Kidney epithelial cell (primary cell): ENCODE measurements at regions not wholly inside any gene's neighbourhood (a gene's known extent, or its start where the extent isn't known, plus 50 kb on each side); places are given as distances from the start of the nearest gene placed in this dataset.
"Not testable (repeated sequence)": the region's sequence is repeated elsewhere in the genome, so short reads cannot be mapped to it uniquely, and the experiment has no call there.

ENCODE experiments used
- DNase-seq: peaks from one replicate; pipeline ENCODE4 v3.0.0-alpha.2; 2010; ENCODE audit warnings: low read depth
- H3K27me3 ChIP-seq: 2 replicates; pipeline ENCODE4 v1.6.0; 2011; ENCODE audit warnings: low read length; ENCODE audit not compliant: control insufficient read depth, insufficient read depth
- H3K36me3 ChIP-seq: 2 replicates; pipeline ENCODE4 v1.5.1; 2011; ENCODE audit warnings: low read length; ENCODE audit not compliant: control insufficient read depth, insufficient read depth
- H3K4me3 ChIP-seq: 2 replicates; pipeline ENCODE4 v1.5.1; 2011; ENCODE audit warnings: low read depth, mild to moderate bottlenecking, control low read depth, low read length
- TF ChIP-seq, protein P1 (sequence below): IDR thresholded peaks from 2 replicates; pipeline ENCODE4 v1.5.1; 2011; ENCODE audit warnings: mild to moderate bottlenecking, moderate library complexity, low read length, control low read depth, inconsistent platforms; ENCODE audit not compliant: insufficient read depth, poor library complexity, severe bottlenecking

DNA sequence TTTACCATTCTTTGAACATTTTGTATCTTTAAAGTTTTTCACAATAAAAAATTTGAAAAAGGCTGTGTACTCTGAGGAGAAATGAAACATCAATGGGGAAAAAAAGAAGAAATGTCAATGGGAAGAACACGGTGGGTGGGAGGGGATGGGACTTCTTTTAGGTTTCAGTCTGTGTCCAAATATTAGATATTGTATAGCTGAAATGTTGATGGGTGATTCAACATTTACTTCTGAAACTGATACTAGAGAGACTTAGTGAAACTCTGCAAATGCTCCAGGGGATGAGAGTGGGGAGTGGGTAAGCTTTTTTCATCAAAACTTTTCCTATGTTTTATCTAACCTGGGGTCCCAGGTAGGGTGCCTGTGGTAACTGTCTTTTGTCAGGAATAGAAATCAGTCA is 311.9 kb downstream of the MAN2A1 start:
- no peak for DNase-seq
- no peaks in the 10 kb centered on the region for H3K36me3 ChIP-seq
- TF ChIP-seq, protein P1, sequence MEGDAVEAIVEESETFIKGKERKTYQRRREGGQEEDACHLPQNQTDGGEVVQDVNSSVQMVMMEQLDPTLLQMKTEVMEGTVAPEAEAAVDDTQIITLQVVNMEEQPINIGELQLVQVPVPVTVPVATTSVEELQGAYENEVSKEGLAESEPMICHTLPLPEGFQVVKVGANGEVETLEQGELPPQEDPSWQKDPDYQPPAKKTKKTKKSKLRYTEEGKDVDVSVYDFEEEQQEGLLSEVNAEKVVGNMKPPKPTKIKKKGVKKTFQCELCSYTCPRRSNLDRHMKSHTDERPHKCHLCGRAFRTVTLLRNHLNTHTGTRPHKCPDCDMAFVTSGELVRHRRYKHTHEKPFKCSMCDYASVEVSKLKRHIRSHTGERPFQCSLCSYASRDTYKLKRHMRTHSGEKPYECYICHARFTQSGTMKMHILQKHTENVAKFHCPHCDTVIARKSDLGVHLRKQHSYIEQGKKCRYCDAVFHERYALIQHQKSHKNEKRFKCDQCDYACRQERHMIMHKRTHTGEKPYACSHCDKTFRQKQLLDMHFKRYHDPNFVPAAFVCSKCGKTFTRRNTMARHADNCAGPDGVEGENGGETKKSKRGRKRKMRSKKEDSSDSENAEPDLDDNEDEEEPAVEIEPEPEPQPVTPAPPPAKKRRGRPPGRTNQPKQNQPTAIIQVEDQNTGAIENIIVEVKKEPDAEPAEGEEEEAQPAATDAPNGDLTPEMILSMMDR = no peak
- no peak overlapping the region for H3K4me3 ChIP-seq
- no peaks in the 10 kb centered on the region for H3K27me3 ChIP-seq

DNA sequence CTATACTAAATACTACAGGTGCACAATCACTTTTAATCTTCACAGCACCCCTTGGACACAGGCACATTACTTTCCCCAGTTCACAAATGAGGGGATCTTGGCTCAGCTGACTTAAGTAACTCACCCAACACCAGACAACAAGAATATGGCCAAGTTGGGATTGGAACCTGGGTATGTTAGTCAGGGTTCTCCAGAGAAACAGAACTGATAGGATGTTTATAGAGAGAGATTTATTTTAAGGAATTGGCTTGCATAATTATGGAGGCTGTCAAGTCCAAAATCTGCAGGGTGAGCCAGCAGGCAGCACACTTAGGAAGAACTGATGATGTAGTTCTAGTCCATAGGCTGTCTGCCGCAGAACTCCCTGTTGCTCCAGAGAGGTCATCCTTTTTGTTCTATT is 312.9 kb downstream of the MAN2A1 start:
- Histone ChIP-seq H3K4me3 (no peak overlapping the region), H3K36me3 (no peaks in the 10 kb centered on the region), H3K27me3 (no peaks in the 10 kb centered on the region)
- TF ChIP-seq, protein P1 = no peak
- no peak for DNase-seq

DNA sequence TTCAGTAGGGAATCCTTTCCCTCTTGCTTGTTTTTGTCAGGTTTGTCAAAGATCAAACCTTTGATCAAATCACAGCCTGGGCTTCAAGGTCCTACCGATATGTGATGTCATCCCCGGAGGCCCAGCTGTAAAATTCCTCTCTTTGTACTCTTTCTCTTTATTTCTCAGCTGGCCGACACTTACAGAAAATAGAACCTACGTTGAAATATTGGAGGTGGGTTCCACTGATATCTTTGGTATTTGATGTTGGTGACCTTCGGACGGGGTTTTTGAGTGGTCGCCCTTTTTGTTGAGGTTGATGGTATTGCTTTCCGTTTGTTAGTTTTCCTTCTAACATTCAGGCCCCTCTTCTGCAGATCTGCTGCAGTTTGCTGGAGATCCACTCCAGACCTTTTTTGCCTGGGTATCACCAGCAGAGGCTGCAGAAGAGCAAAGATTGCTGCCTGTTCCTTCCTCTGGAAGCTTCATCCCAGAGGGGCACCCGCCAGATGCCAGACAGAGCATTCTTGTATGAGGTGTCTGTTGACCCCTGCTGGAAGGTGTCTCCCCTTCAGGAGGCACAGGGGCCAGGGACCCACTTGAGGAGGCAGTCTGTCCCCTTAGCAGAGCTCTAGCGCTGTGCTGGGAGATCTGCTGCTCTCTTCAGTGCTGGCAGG is 316.3 kb downstream of the MAN2A1 start:
- H3K27me3 ChIP-seq, H3K36me3 ChIP-seq, H3K4me3 ChIP-seq, DNase-seq: not testable (repeated sequence)

DNA sequence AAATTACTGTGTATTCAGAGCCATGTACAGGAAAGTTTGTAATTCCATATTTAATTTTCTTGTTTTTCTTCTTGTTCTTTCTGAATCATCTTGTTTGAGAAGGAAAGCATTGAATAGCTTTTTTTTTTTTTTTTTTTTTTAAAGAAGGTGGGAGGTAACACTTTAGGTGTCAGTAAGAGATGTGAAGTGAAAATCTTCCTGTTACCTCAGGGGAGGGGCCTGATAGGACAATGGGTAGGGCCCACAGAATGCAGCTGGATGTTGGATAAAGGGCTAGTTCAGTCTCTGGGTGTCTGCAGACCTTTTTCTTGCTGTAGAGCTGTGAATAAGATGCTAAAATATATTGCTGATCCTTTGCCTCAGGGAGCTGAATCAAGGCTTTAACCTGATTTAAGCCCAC is 317.4 kb downstream of the MAN2A1 start:
- H3K36me3 ChIP-seq = no peaks in the 10 kb centered on the region
- TF ChIP-seq, protein P1 = no peak
- H3K27me3 ChIP-seq = no peaks in the 10 kb centered on the region
- DNase-seq = no peak
- H3K4me3 ChIP-seq = no peak overlapping the region

DNA sequence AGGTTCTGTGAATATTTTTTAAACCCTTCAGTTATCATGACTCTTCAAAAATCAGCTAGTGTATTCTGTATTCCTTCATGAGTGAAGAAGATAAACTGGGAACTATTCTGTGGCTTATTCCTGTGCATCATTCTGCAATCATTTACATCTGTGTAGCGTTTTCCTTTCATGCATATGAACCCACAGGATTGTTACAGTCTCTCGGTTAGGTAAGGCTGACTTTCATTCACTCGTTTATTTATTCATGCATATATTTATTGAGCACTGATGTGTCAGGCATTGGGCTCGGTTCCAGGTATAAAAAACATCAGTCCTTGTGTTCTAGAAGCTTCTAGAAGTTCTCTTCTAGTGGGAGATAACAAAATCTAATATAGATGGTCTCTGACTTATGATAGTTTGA is 318.4 kb downstream of the MAN2A1 start:
- no peak for DNase-seq
- TF ChIP-seq, protein P1 = no peak
- Histone ChIP-seq H3K4me3 (no peak overlapping the region), H3K36me3 (no peaks in the 10 kb centered on the region), H3K27me3 (no peaks in the 10 kb centered on the region)

DNA sequence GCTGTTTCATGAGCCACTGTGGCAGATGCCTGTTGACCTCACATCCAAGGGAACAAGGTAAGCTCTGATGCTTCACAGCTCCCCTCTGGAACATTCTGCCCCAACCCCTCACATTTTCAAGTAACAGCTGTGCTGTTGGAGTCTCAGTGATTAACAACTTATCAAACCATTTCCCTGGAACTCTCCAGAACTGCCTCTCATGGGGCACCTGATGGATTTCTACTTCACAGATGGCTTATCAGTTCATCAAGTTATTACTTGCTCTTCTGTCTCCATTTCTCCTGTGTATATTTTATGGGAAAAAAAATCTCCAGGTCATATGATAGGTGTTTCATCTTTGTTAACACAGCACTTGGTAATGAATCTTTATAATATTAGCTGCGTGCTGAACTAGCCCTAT is 322.4 kb downstream of the MAN2A1 start:
- TF ChIP-seq, protein P1 = no peak
- Histone ChIP-seq H3K4me3 (no peak overlapping the region), H3K36me3 (no peaks in the 10 kb centered on the region), H3K27me3 (no peaks in the 10 kb centered on the region)
- DNase-seq = no peak
